Stomach (tissue), 8 donors: ENCODE measurements at regions not wholly inside any gene's neighbourhood (a gene's known extent, or its start where the extent isn't known, plus 50 kb on each side); places are given as distances from the start of the nearest gene placed in this dataset.

Experiments
- DNase-seq, 2 donors: peaks; one replicate each; pipeline versions ENCODE4 v3.0.0 to v3.0.0-alpha.2; 2013 to 2019
- H3K27ac ChIP-seq, 5 donors: fragments of 200-600 bp in 4 of 5; sonication (generic) in 4 of 5; one replicate each; pipeline ENCODE4 v1.5.1; 2013 to 2019; ENCODE audit warnings: mild to moderate bottlenecking in 1 of 5, moderate library complexity in 1 of 5
- H3K27me3 ChIP-seq, 3 donors: fragments of 200-600 bp; sonication (generic); one replicate each; pipeline ENCODE4 v1.5.1; 2017 to 2019; ENCODE audit warnings: mixed run types in 1 of 3
- H3K36me3 ChIP-seq, 4 donors: fragments of 200-600 bp; sonication (generic); 1 replicate in 3 of 4; 2 replicates in 1 of 4; pipeline ENCODE4 v1.5.1; 2016 to 2019
- H3K4me1 ChIP-seq, 4 donors: fragments of 200-600 bp; sonication (generic); one replicate each; pipeline ENCODE4 v1.5.1; 2016 to 2019
- H3K4me3 ChIP-seq, 4 donors: fragments of 200-600 bp; sonication (generic) in 3 of 4; one replicate each; pipeline ENCODE4 v1.5.1; 2016 to 2019; ENCODE audit warnings: mild to moderate bottlenecking in 1 of 4
- H3K9me3 ChIP-seq, 4 donors: fragments of 200-600 bp; sonication (generic); one replicate each; pipeline ENCODE4 v1.5.1; 2016 to 2019
- EP300 ChIP-seq: sonication (generic); formaldehyde crosslinking; IDR thresholded peaks from one replicate; pipeline ENCODE4 v1.6.1; 2017; ENCODE audit warnings: antibody characterized with exemption
- POLR2A ChIP-seq, 4 donors: fragments of 450-650 bp; IDR thresholded peaks; one replicate each; pipeline ENCODE4 v1.6.1; 2016; ENCODE audit warnings: antibody characterized with exemption in 4 of 4, control low read depth in 2 of 4, mild to moderate bottlenecking in 1 of 4, moderate library complexity in 1 of 4
- POLR2AphosphoS5 ChIP-seq, 3 donors: sonication (generic); formaldehyde crosslinking; IDR thresholded peaks; one replicate each; pipeline ENCODE4 v1.6.1; 2016; ENCODE audit warnings: antibody characterized with exemption in 3 of 3
- WGBS, 5 donors: extraction: QIAGEN DNeasy Blood & Tissue Kit in 3 of 5; methylation state at CpG; one replicate each; pipeline versions ENCODE4 v1.1.5 to v1.1.7; 2013 to 2018; 5-methylcytosine and 5-hydroxymethylcytosine counted together
- intact Hi-C: fragments of 100-400 bp; cut with DNase I; formaldehyde crosslinking; loops from one replicate; pipeline ENCODE4 v1.15.1; 2023; ENCODE audit warnings: low total_unique reads
- TF ChIP-seq, protein P1 (sequence below), 7 experiments: fragments of 450-650 bp in 4 of 7; fragments of 200-600 bp in 3 of 7; sonication (generic) in 3 of 7; IDR thresholded peaks; one replicate each; pipeline ENCODE4 v1.5.1; 2016 to 2019; ENCODE audit warnings: antibody characterized with exemption in 7 of 7, control low read depth in 2 of 7, mild to moderate bottlenecking in 1 of 7
- donor health status: healthy with polysubstance abuse.
- donor health status: Bipolar disorder and iron deficiency.
- donor health status: healthy.

GRCh38 chr18:70385474-70385873 lies 96.6 kb downstream of the SOCS6 start:
- H3K9me3 ChIP-seq = no peaks in the 10 kb centered on the region
- TF ChIP-seq, protein P1, sequence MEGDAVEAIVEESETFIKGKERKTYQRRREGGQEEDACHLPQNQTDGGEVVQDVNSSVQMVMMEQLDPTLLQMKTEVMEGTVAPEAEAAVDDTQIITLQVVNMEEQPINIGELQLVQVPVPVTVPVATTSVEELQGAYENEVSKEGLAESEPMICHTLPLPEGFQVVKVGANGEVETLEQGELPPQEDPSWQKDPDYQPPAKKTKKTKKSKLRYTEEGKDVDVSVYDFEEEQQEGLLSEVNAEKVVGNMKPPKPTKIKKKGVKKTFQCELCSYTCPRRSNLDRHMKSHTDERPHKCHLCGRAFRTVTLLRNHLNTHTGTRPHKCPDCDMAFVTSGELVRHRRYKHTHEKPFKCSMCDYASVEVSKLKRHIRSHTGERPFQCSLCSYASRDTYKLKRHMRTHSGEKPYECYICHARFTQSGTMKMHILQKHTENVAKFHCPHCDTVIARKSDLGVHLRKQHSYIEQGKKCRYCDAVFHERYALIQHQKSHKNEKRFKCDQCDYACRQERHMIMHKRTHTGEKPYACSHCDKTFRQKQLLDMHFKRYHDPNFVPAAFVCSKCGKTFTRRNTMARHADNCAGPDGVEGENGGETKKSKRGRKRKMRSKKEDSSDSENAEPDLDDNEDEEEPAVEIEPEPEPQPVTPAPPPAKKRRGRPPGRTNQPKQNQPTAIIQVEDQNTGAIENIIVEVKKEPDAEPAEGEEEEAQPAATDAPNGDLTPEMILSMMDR (IDR thresholded peaks at IDR 0.05) = no peak
- TF ChIP-seq POLR2AphosphoS5 (IDR thresholded peaks at IDR 0.05) = no peak
- TF ChIP-seq POLR2A (IDR thresholded peaks at IDR 0.05) = no peak
- TF ChIP-seq EP300 = no peak
- no peak overlapping the region for H3K27ac ChIP-seq
- no peaks in the 10 kb centered on the region for H3K27me3 ChIP-seq
- no peaks in the 10 kb centered on the region for H3K36me3 ChIP-seq
- H3K4me1 ChIP-seq = no peaks in the 10 kb centered on the region
- no peak for DNase-seq
- no peak overlapping the region for H3K4me3 ChIP-seq
- intact Hi-C loops = no loop called here

GRCh38 chr18:70384181-70384790 lies 95.4 kb downstream of the SOCS6 start:
- Histone ChIP-seq H3K4me3 (no peak overlapping the region), H3K27me3 (no peaks in the 10 kb centered on the region), H3K27ac (no peak overlapping the region), H3K9me3 (no peaks in the 10 kb centered on the region), H3K4me1 (no peaks in the 10 kb centered on the region), H3K36me3 (no peaks in the 10 kb centered on the region)
- intact Hi-C loops = no loop called here
- TF ChIP-seq EP300 (no peak), POLR2A (IDR thresholded peaks at IDR 0.05) (no peak), POLR2AphosphoS5 (IDR thresholded peaks at IDR 0.05) (no peak)
- TF ChIP-seq, protein P1 (IDR thresholded peaks at IDR 0.05) = no peak
- DNase-seq = peak in 1 of 2 donors; percentile 18
- WGBS, 5 donors = 51 to 66% (median 62%) methylated on average over 6 of the region's 6 CpGs

DNA sequence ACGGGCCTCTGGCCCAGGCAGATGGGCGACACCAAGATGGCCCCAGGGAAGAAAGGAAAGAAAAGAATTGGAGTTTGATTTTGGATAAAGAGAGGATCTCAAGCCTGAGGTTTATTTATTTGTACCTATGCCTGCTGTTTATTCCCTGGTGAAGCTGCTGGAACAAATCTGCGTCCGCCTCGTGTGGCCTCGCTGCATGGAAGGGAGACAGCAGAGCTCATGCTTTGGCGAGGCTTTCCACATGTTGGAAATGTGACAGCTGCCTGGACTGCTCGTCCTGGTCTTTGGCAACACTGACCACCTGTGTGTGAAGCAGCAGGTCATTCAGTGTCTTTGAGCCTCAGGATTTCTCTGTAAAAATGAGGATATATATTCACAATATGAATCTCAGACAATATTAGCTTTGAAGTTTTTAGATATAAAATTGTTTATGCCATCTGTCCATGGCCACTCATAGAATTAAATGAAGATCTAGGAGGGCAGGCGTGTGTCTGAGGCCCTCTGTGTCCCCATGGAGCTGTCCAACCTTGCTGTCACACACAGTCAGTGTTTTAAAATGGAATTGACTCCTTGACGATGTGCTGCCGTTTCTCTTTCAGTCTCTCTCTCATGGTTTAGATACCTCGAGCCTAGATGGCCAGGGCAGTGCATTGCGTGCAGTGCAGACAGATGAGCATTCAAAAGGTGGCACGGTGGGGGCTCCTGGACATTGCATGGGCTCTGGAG lies 94.3 kb downstream of the SOCS6 start:
- Histone ChIP-seq H3K4me3 (no peak overlapping the region), H3K4me1 (no peaks in the 10 kb centered on the region), H3K9me3 (no peaks in the 10 kb centered on the region), H3K27ac (no peak overlapping the region), H3K27me3 (no peaks in the 10 kb centered on the region), H3K36me3 (no peaks in the 10 kb centered on the region)
- DNase-seq = no peak
- intact Hi-C loops = no loop called here
- WGBS, 5 donors = 74 to 84% (median 82%) methylated on average over 14 of the region's 14 CpGs
- TF ChIP-seq POLR2AphosphoS5 (IDR thresholded peaks at IDR 0.05) (no peak), POLR2A (IDR thresholded peaks at IDR 0.05) (no peak), EP300 (no peak)
- TF ChIP-seq, protein P1 (IDR thresholded peaks at IDR 0.05) = no peak

GRCh38 chr18:70382017-70382416 lies 93.2 kb downstream of the SOCS6 start:
- H3K9me3 ChIP-seq = no peaks in the 10 kb centered on the region
- DNase-seq = peak in 1 of 2 donors; percentile 31
- no peak overlapping the region for H3K27ac ChIP-seq
- peaks cover 4 to 9% (median 7%) of the 10 kb centered on the region in 4 donors for H3K4me1 ChIP-seq
- no peaks in the 10 kb centered on the region for H3K36me3 ChIP-seq
- TF ChIP-seq, protein P1 (IDR thresholded peaks at IDR 0.05) = no peak
- TF ChIP-seq EP300 = no peak
- no peaks in the 10 kb centered on the region for H3K27me3 ChIP-seq
- intact Hi-C loops = no loop called here
- WGBS, 5 donors = 71 to 87% (median 82%) methylated on average over 7 of the region's 7 CpGs
- H3K4me3 ChIP-seq = no peak overlapping the region
